ENCODE measurements at regions not wholly inside any gene's neighbourhood (a gene's known extent, or its start where the extent isn't known, plus 50 kb on each side); places are given as distances from the start of the nearest gene placed in this dataset.

- H3K4me3 ChIP-seq (ENCODE audit: low read depth, low read length) = no peak overlapping the region
Observed at GRCh38 chr1:60149251-60149650, 75.7 kb upstream of the C1orf87 start.

GRCh38 chr1:60146884-60147283 lies 73.3 kb upstream of the C1orf87 start:
- H3K4me3 ChIP-seq (ENCODE audit: low read depth, low read length) = no peak overlapping the region

DNA sequence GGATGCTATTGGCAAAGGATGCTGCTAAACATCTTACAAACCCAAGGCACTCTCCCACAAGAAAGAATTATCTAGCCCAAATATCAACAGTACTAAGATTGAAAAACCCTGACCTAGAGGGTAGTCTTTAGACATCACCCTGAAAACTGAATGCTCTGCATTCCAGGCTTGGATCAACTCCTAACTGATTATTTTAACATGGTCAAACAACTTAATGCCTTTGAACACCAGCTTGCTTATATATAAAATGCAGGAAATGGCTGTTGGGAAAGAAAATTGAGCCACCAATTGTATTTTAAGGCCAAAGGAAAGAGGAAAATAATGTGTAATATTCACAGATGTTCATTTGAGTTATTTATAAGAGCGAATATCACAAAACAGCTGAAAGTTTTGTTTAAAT lies 72.2 kb upstream of the C1orf87 start:
- no peak overlapping the region for H3K4me3 ChIP-seq (ENCODE audit: low read depth, low read length)

DNA sequence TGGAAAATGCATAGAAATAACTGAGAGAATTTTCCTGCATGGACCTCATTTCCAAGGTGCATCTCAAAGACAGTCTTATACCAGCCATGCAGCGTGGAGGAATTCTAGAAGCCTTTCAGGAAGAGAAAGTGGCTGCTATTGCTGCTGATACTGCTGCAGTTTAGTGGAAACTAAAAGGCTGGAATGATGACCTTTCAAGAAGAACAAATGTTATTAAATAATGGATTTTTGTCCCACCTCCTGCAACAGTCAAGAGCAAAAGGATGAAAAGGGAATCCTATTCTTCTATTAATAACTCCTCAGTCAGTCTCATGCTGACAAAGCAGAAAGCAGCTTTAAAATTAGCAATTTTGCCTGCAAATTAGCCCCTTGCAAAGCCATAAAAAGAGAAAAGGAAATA lies 68.2 kb upstream of the C1orf87 start:
- H3K4me3 ChIP-seq (ENCODE audit: low read depth, low read length) = no peak overlapping the region

DNA sequence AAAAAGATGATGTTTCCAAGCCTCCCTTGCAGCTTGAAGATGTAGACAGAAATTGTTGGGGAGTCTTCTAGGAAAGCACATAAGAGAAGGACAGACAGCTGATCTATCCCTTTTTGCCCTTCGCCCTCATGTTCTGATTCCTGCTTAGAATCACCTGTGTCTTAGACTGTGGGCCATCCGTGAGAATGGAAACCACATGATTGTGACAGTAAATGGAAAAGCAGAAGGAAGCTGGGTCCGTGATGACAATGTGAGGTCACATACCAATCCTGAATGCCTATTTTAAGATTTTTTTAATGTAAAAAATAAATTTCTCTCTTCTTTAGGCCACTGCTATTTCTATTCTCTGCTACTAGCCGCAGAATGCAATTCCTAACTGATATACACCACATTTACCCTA lies 67.7 kb upstream of the C1orf87 start:
- H3K4me3 ChIP-seq (ENCODE audit: low read depth, low read length) = no peak overlapping the region

DNA sequence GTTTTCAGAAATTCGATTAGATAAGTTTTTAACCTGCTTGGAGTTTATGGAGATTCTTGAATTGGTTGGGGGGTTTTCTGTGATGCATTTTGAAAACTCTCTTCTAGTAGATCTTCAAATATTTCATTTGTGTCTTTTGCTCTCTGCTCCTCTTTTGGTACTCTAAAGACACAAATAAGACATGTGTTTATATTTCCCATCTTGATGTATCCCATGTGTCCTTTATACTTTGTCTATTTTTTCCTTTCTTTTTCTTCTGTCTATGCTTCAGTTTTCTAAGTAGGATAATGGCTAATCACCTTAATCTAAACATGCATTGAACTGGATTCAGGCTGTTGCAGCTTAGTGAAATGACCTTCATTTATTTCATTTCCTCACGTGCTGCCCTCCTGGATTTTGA lies 63.8 kb upstream of the C1orf87 start:
- no peak overlapping the region for H3K4me3 ChIP-seq (ENCODE audit: low read depth, low read length)

DNA sequence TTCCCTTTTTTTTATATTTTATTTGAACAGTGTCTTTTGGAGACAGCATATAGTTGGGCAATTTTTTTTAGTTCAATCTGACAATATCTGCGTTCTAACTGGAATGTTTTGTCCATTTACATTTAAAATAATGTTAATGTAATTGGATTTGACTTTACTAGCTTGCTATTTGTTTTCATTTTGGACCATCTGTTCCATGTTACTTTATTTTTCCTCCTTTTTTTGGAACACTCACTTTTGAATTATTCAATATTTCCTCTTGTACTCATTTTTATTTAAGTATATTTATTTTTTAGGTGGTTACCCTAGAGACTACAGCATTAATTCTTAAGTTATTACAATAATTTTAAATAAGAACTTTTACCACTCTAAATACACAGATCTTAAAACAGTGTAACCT lies 62.8 kb upstream of the C1orf87 start:
- H3K4me3 ChIP-seq (ENCODE audit: low read depth, low read length) = no peak overlapping the region

GRCh38 chr1:60134716-60135115 lies 61.1 kb upstream of the C1orf87 start:
- H3K4me3 ChIP-seq (ENCODE audit: low read depth, low read length) = no peak overlapping the region

DNA sequence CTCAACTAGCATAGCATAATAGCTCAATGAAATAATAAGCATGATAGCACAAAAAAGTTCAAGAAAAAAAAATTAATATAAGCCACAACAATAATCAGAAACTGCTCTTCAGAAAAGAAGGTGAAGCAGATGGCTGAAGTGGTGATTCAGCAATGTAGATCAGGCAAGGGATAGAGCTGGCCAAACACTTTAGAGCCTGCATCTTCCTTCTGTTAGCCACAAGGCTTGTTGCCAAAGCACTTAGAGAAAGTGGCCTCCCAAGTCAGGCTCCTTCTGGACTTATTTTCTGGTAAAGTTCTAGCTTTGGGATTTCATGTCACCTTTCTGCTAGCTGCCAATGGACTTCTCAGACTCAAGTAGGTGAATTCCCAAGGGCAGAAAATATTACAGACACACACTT lies 60.3 kb upstream of the C1orf87 start:
- H3K4me3 ChIP-seq (ENCODE audit: low read depth, low read length) = no peak overlapping the region

GRCh38 chr1:60133000-60133673 lies 59.6 kb upstream of the C1orf87 start:
- H3K4me3 ChIP-seq (ENCODE audit: low read depth, low read length) = no peak overlapping the region

- no peak overlapping the region for H3K4me3 ChIP-seq (ENCODE audit: low read depth, low read length)
Observed at GRCh38 chr1:60132108-60132507, 58.5 kb upstream of the C1orf87 start.

DNA sequence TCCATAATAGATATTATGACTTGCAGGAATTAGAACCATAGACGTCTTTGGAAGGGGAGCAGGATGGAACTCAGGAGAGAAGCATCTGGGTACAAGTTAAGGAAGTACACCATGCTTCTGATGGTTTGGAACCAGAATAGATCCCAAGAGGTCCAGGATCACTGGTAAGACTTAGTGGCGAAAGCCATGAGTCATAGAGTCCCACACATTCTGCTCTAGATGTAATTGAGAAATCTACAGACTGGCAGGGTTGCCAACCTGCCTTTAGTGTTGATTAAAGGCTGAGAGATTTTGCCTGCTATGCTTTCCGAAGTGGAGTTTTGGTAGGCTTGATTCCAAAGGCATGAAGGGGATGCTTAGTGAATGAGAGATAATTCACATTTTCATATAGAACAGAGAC lies 57.1 kb upstream of the C1orf87 start:
- no peak overlapping the region for H3K4me3 ChIP-seq (ENCODE audit: low read depth, low read length)

DNA sequence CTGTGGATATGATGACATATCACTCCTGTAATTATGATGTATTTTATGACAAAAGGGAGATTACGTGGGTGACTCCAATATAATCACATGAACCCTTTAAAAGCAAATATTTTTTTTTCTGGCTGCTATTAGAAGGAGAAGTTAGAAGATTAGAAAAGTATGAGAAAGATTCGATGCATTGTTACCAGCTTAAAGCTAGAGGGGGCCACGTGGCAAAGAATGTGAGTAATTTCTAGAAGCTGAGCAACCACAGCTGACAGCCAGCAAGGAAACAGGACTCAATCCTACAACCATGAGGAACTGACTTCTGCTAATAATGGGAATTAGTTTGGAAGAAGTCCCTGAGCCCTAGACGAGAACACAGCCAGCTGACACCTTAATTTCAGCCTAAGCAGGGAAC lies 56.3 kb upstream of the C1orf87 start:
- no peak overlapping the region for H3K4me3 ChIP-seq (ENCODE audit: low read depth, low read length)

- no peak overlapping the region for H3K4me3 ChIP-seq (ENCODE audit: low read depth, low read length)
Observed at GRCh38 chr1:60126723-60127122, 53.2 kb upstream of the C1orf87 start.
